A673 (cell line): ENCODE measurements at regions not wholly inside any gene's neighbourhood (a gene's known extent, or its start where the extent isn't known, plus 50 kb on each side); places are given as distances from the start of the nearest gene placed in this dataset.

Source experiments
- BruUV-seq: library from RNA; stranded (reverse); fragments of 400-500 nt; replicated peaks from 2 replicates; lab custom pipeline; 2021; lab: Mats Ljungman, UMichigan
- CTCF ChIA-PET: fragments of 300-600 bp; sonication (Branson Sonifier 250); formaldehyde crosslinking; loops from one replicate; lab custom pipeline; 2022; ENCODE audit warnings: antibody characterized with exemption; lab: Charles Lee
- POLR2A ChIA-PET: fragments of 300-600 bp; sonication (Branson Sonifier 250); formaldehyde crosslinking; loops from one replicate; lab custom pipeline; 2022; ENCODE audit warnings: antibody characterized with exemption; ENCODE audit not compliant: low non-redundant PET; lab: Charles Lee
- DNase-seq: peaks from one replicate; pipeline ENCODE4 v3.0.0-alpha.2; 2015; ENCODE audit warnings: low spot score
- H3K27ac ChIP-seq: fragments of 200-600 bp; sonication (generic); 2 replicates; pipeline ENCODE4 v1.5.1; 2016; ENCODE audit warnings: mixed run types, low read depth, mild to moderate bottlenecking, mixed read lengths, antibody characterized with exemption, low read length; ENCODE audit not compliant: poor library complexity, severe bottlenecking
- H3K27me3 ChIP-seq: fragments of 200-600 bp; sonication (generic); replicated peaks from 2 replicates; pipeline ENCODE4 v1.6.1; 2017; ENCODE audit warnings: mixed run types, low read depth, mild to moderate bottlenecking, mixed read lengths, antibody characterized with exemption, low read length; ENCODE audit not compliant: insufficient read depth, poor library complexity
- H3K36me3 ChIP-seq: fragments of 200-600 bp; sonication (generic); 2 replicates; pipeline ENCODE4 v1.6.1; 2016; ENCODE audit warnings: mixed run types, mild to moderate bottlenecking, mixed read lengths, antibody characterized with exemption, low read length; ENCODE audit not compliant: insufficient read depth, poor library complexity, severe bottlenecking
- H3K4me1 ChIP-seq: fragments of 200-600 bp; sonication (generic); 2 replicates; pipeline ENCODE4 v1.6.1; 2017; ENCODE audit warnings: mixed run types, mild to moderate bottlenecking, mixed read lengths, antibody characterized with exemption, low read length; ENCODE audit not compliant: insufficient read depth, poor library complexity, severe bottlenecking
- H3K4me3 ChIP-seq: fragments of 200-600 bp; sonication (generic); 2 replicates; pipeline ENCODE4 v1.5.1; 2016; ENCODE audit warnings: low read depth, mixed run types, mild to moderate bottlenecking, mixed read lengths, low read length; ENCODE audit not compliant: poor library complexity, severe bottlenecking
- H3K9me3 ChIP-seq: fragments of 200-600 bp; sonication (generic); 2 replicates; pipeline ENCODE4 v1.6.1; 2016; ENCODE audit warnings: mixed run types, low read depth, mild to moderate bottlenecking, mixed read lengths, antibody characterized with exemption, low read length; ENCODE audit not compliant: poor library complexity, severe bottlenecking
- EZH2 ChIP-seq: fragments of 200-600 bp; sonication (generic); IDR thresholded peaks from 2 replicates; pipeline ENCODE4 v1.6.1; 2017; ENCODE audit warnings: borderline replicate concordance, low read depth, mild to moderate bottlenecking, mixed read lengths, antibody characterized with exemption, low read length; ENCODE audit not compliant: poor library complexity, severe bottlenecking
- intact Hi-C: fragments of 100-400 bp; cut with micrococcal nuclease; formaldehyde crosslinking; loops from one replicate; pipeline ENCODE4 v1.10.0; 2022; ENCODE audit not compliant: unreplicated experiment
- TF ChIP-seq, protein P1 (sequence below): fragments of 300-800, 200-600 bp; sonication (generic); conservative IDR thresholded peaks from 2 replicates; pipeline ENCODE4 v1.5.1; 2017; ENCODE audit warnings: low read depth, mild to moderate bottlenecking, antibody characterized with exemption, low read length, moderate library complexity, mixed read lengths

DNA sequence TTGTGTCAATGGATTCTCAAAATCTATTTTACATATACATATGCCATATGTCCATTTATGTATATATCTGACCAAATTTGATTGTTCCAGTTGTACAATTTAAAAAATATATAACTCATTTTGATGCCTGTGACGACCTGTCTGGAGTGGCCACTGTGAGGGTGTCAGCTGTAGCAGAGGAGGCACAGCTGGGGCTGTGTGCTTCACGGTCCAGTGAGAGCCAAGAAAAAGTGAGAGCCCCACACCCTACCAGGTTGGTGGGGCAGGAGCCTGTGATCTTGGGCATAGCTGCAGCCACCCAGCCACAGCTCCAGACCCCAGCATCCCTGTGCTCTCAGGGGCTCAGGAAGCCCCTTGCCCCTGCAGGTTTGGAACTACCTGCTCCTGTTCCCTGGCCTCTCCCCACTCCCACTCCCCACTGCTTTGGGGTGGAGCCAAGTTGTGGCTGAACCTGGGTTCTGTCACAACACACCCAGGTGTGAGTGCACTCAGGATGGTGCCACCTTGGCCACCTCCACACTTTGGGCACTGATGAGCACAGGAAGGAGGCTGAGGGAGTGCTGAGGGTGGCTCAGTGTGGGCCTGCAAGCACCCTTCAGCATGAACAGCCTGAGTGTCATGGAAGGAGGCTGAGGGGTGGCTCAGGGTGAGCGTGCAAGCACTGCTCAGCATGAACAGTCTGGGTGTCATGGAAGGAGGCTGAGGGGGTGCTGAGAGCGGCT lies 161.1 kb upstream of the ROBO1 start:
- no peak for TF ChIP-seq EZH2
- DNase-seq, result no peak
- no TSS peak for BruUV-seq
- no peaks in the 10 kb centered on the region for H3K9me3 ChIP-seq
- H3K36me3 ChIP-seq, result no peaks in the 10 kb centered on the region
- ChIA-PET POLR2A (no interaction called here), CTCF (no interaction called here)
- H3K27me3 ChIP-seq, result no peaks in the 10 kb centered on the region
- H3K4me3 ChIP-seq, result no peak overlapping the region
- intact Hi-C loops, result no loop called here
- no peaks in the 10 kb centered on the region for H3K4me1 ChIP-seq
- no peak overlapping the region for H3K27ac ChIP-seq

DNA sequence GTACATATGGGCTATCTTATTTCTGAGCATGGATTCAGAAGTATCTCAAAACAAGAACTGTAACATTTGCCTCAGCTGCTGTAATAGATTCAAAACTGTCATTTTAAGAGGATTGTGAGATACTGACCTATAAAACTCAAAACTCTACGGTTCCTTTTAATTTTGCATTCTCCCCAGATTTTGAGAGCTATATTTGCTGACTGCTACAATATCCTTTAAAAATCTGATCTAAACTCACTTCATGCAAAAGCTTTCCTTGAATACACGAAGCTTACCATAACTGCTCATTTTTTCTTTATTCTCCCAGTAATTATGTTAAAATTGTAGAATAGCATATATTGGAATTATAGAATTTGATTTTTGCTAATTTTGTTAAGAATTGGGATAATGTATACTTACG lies 158.7 kb upstream of the ROBO1 start:
- TF ChIP-seq EZH2, result no peak
- TF ChIP-seq, protein P1, sequence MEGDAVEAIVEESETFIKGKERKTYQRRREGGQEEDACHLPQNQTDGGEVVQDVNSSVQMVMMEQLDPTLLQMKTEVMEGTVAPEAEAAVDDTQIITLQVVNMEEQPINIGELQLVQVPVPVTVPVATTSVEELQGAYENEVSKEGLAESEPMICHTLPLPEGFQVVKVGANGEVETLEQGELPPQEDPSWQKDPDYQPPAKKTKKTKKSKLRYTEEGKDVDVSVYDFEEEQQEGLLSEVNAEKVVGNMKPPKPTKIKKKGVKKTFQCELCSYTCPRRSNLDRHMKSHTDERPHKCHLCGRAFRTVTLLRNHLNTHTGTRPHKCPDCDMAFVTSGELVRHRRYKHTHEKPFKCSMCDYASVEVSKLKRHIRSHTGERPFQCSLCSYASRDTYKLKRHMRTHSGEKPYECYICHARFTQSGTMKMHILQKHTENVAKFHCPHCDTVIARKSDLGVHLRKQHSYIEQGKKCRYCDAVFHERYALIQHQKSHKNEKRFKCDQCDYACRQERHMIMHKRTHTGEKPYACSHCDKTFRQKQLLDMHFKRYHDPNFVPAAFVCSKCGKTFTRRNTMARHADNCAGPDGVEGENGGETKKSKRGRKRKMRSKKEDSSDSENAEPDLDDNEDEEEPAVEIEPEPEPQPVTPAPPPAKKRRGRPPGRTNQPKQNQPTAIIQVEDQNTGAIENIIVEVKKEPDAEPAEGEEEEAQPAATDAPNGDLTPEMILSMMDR, result no peak
- Histone ChIP-seq H3K9me3 (no peaks in the 10 kb centered on the region), H3K36me3 (no peaks in the 10 kb centered on the region), H3K4me3 (no peak overlapping the region), H3K27ac (no peak overlapping the region), H3K27me3 (no peaks in the 10 kb centered on the region), H3K4me1 (no peaks in the 10 kb centered on the region)
- DNase-seq, result no peak
- CTCF ChIA-PET, result no interaction called here
- intact Hi-C loops, result no loop called here
- POLR2A ChIA-PET, result no interaction called here
- BruUV-seq, result no TSS peak

DNA sequence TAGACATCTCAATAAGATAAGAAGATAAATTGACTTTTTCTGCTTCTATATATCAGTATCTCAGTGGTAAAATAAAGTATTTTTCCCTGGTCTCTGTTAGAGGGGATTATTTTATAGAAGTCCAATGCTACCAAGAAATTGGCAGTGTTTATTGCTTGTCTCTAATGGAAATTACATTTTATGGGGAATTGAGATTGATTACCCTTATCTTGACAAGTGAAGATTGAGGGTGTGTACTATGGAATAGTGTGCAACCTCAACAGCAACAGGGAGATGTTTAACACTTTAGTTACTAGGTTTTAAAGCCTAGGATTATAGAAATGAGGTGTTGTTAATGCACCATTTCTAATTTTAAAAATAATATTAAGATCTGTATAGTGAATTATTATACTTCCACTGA lies 154.8 kb upstream of the ROBO1 start:
- intact Hi-C loops, result no loop called here
- ChIA-PET CTCF (no interaction called here), POLR2A (no interaction called here)
- no peaks in the 10 kb centered on the region for H3K4me1 ChIP-seq
- no TSS peak for BruUV-seq
- no peak overlapping the region for H3K27ac ChIP-seq
- no peak for TF ChIP-seq EZH2
- TF ChIP-seq, protein P1, result no peak
- no peak overlapping the region for H3K4me3 ChIP-seq
- DNase-seq, result no peak
- H3K36me3 ChIP-seq, result no peaks in the 10 kb centered on the region
- no peaks in the 10 kb centered on the region for H3K9me3 ChIP-seq
- H3K27me3 ChIP-seq, result no peaks in the 10 kb centered on the region

DNA sequence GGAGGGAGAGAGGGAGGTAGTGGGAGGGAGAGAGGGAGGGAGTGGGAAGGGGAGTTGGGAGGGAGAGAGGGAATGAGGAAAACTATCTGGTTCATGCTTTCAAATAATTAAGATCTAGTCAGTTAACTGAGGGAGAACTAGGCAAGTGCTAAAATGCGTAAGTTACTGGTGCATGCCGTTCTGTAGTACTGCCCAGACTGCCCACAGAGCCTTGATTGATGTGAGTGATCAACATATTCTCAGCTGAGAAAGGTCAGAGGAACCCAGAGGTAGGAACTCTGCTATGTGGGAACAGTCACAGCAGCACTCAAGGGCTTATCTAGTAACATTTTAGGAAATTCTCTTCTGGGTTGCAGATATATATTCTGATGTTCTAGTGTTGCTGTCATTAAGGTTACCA lies 149.8 kb upstream of the ROBO1 start:
- ChIA-PET POLR2A (no interaction called here), CTCF (no interaction called here)
- intact Hi-C loops, result no loop called here
- no peaks in the 10 kb centered on the region for H3K36me3 ChIP-seq
- no peak for DNase-seq
- no peak overlapping the region for H3K27ac ChIP-seq
- H3K9me3 ChIP-seq, result no peaks in the 10 kb centered on the region
- no peak for TF ChIP-seq EZH2
- TF ChIP-seq, protein P1, result no peak
- BruUV-seq, result no TSS peak
- no peak overlapping the region for H3K4me3 ChIP-seq
- no peaks in the 10 kb centered on the region for H3K4me1 ChIP-seq
- H3K27me3 ChIP-seq, result no peaks in the 10 kb centered on the region
